DOHH2 (cell line): ENCODE measurements at regions not wholly inside any gene's neighbourhood (a gene's known extent, or its start where the extent isn't known, plus 50 kb on each side); places are given as distances from the start of the nearest gene placed in this dataset.

ENCODE experiments used
- H3F3A ChIP-seq: fragments of 200-600 bp; sonication (generic), shearing (Covaris generic); 2 replicates; pipeline ENCODE4 v1.6.0; 2016; ENCODE audit warnings: antibody characterized with exemption, mild to moderate bottlenecking; ENCODE audit not compliant: control insufficient read depth, insufficient read depth
- H3K27ac ChIP-seq: fragments of 200-600 bp; sonication (generic); 2 replicates; pipeline ENCODE4 v1.5.1; 2014; ENCODE audit warnings: low read depth, mild to moderate bottlenecking, low read length, moderate library complexity
- H3K27me3 ChIP-seq: fragments of 200-600 bp; sonication (generic); 2 replicates; pipeline ENCODE4 v1.6.1; 2014; ENCODE audit warnings: mild to moderate bottlenecking, low read length, mixed read lengths; ENCODE audit not compliant: control insufficient read depth
- H3K36me3 ChIP-seq: fragments of 200-600 bp; sonication (generic); 2 replicates; pipeline ENCODE4 v1.6.1; 2014; ENCODE audit warnings: mild to moderate bottlenecking, low read length, moderate library complexity, mixed read lengths; ENCODE audit not compliant: control insufficient read depth
- H3K4me1 ChIP-seq: fragments of 200-600 bp; sonication (generic); 2 replicates; pipeline ENCODE4 v1.6.1; 2014; ENCODE audit warnings: mild to moderate bottlenecking, low read length, mixed read lengths; ENCODE audit not compliant: control insufficient read depth
- H3K4me2 ChIP-seq: fragments of 200-600 bp; sonication (generic); 2 replicates; pipeline ENCODE4 v1.6.0; 2014; ENCODE audit warnings: mild to moderate bottlenecking, low read length, moderate library complexity
- H3K4me3 ChIP-seq: fragments of 200-600 bp; sonication (generic); 2 replicates; pipeline ENCODE4 v1.5.1; 2014; ENCODE audit warnings: mild to moderate bottlenecking, low read length, mixed read lengths
- H3K79me2 ChIP-seq: fragments of 200-600 bp; sonication (generic); 2 replicates; pipeline ENCODE4 v1.6.1; 2014; ENCODE audit warnings: mild to moderate bottlenecking, low read length, mixed read lengths; ENCODE audit not compliant: control insufficient read depth
- H3K9me2 ChIP-seq: fragments of 200-600 bp; sonication (generic); replicated peaks from 2 replicates; pipeline ENCODE4 v1.6.1; 2014; ENCODE audit warnings: mild to moderate bottlenecking, low read length, mixed read lengths; ENCODE audit not compliant: control insufficient read depth
- H3K9me3 ChIP-seq: fragments of 200-600 bp; sonication (generic); 2 replicates; pipeline ENCODE4 v1.6.1; 2014; ENCODE audit warnings: antibody characterized with exemption, low read length, mixed read lengths; ENCODE audit not compliant: control insufficient read depth, insufficient read depth
- H4K20me1 ChIP-seq: fragments of 200-600 bp; sonication (generic); 2 replicates; pipeline ENCODE4 v1.6.0; 2014; ENCODE audit warnings: low read depth, mild to moderate bottlenecking, antibody characterized with exemption, low read length, moderate library complexity; ENCODE audit not compliant: control insufficient read depth, insufficient read depth
- EZH2phosphoT487 ChIP-seq: fragments of 200-600 bp; sonication (generic); IDR thresholded peaks from 2 replicates; pipeline ENCODE4 v1.6.1; 2017; ENCODE audit warnings: borderline replicate concordance, mild to moderate bottlenecking, antibody characterized with exemption, low read length, moderate library complexity, mixed read lengths
- TF ChIP-seq, protein P1 (sequence below): fragments of 200-600 bp; sonication (generic); IDR thresholded peaks from one replicate; pipeline ENCODE4 v1.5.1; 2014; ENCODE audit warnings: antibody characterized with exemption, mild to moderate bottlenecking, low read depth, low read length; ENCODE audit not compliant: poor library complexity, severe bottlenecking

DNA sequence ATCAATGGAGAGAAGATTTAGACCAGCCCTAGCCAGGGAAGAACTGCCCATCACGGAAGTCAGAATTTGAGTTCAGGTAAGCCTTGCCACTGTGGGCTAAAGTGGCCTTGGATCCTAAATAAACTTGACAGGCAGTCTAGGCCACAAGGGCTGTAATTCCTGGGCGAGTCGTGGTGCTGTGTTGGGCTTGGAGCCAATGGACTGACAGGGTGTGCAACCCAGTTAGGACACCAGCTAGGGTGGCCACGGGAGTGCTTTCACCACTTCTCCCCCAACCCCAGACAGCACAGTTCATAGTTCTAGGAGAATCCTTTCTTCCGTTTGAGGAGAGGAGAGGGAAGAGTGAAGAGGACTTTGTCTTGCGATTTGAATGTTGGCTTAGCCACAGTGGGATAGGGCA is 422.4 kb downstream of the DOK5 start:
- H3K4me3 ChIP-seq = no peak overlapping the region
- H3K79me2 ChIP-seq = no peaks in the 10 kb centered on the region
- no peaks in the 10 kb centered on the region for H3K9me2 ChIP-seq
- no peak overlapping the region for H3K27ac ChIP-seq
- TF ChIP-seq EZH2phosphoT487 = no peak
- TF ChIP-seq, protein P1, sequence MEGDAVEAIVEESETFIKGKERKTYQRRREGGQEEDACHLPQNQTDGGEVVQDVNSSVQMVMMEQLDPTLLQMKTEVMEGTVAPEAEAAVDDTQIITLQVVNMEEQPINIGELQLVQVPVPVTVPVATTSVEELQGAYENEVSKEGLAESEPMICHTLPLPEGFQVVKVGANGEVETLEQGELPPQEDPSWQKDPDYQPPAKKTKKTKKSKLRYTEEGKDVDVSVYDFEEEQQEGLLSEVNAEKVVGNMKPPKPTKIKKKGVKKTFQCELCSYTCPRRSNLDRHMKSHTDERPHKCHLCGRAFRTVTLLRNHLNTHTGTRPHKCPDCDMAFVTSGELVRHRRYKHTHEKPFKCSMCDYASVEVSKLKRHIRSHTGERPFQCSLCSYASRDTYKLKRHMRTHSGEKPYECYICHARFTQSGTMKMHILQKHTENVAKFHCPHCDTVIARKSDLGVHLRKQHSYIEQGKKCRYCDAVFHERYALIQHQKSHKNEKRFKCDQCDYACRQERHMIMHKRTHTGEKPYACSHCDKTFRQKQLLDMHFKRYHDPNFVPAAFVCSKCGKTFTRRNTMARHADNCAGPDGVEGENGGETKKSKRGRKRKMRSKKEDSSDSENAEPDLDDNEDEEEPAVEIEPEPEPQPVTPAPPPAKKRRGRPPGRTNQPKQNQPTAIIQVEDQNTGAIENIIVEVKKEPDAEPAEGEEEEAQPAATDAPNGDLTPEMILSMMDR = no peak
- no peaks in the 10 kb centered on the region for H3K27me3 ChIP-seq
- H3K9me3 ChIP-seq = peaks cover 14% of the 10 kb centered on the region; the same call in 1 of the 2 replicates
- H3K36me3 ChIP-seq = no peaks in the 10 kb centered on the region
- H4K20me1 ChIP-seq = no peaks in the 10 kb centered on the region
- no peaks in the 10 kb centered on the region for H3K4me1 ChIP-seq
- no peaks in the 10 kb centered on the region for H3F3A ChIP-seq
- no peak overlapping the region for H3K4me2 ChIP-seq

DNA sequence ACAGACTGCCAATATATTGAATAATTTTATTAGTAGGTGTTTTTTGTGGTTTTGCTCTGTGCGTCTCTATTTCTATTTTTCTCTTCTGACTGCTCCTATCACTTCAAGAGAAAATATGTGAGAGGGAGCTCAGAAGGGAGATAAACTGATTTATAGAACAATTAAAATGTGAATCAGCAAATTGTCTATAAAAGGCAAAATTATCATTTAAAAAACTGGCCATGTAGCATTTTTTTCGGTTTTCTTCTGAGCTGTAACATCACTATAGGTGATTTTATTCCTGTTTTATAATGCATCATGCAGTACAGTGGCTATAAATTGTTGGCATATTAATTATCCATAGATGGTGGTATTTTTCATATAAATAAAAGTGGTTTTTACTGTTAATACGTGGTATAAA is 416.5 kb downstream of the DOK5 start:
- no peaks in the 10 kb centered on the region for H3K9me2 ChIP-seq
- no peak overlapping the region for H3K4me3 ChIP-seq
- no peaks in the 10 kb centered on the region for H3K36me3 ChIP-seq
- no peaks in the 10 kb centered on the region for H3K27me3 ChIP-seq
- no peaks in the 10 kb centered on the region for H3K4me1 ChIP-seq
- H3F3A ChIP-seq = no peaks in the 10 kb centered on the region
- no peak overlapping the region for H3K4me2 ChIP-seq
- no peak overlapping the region for H3K27ac ChIP-seq
- H4K20me1 ChIP-seq = no peaks in the 10 kb centered on the region
- no peak for TF ChIP-seq EZH2phosphoT487
- TF ChIP-seq, protein P1 = no peak
- no peaks in the 10 kb centered on the region for H3K79me2 ChIP-seq
- no peaks in the 10 kb centered on the region for H3K9me3 ChIP-seq

DNA sequence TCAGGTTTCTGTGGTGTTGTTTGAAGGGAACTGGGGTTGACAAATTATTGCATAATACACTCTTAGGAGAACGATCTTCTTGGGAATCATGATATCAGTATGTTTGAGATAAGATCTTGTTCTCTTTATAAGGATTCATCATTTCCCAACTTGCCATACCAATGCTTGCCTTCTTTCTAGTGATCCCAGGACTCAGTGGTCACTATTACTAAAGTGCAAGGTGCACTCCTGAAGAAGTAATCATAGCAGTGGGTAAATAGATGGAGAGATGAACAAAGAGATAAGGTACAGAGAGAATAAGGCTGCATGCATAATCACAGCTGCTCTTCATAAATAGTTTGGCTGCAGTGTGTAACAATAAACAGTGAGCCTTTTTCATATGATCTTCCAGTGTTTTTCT is 404.0 kb downstream of the DOK5 start:
- H3K4me3 ChIP-seq = no peak overlapping the region
- H3K9me3 ChIP-seq = no peaks in the 10 kb centered on the region
- H3K27me3 ChIP-seq = no peaks in the 10 kb centered on the region
- no peaks in the 10 kb centered on the region for H3K36me3 ChIP-seq
- no peak overlapping the region for H3K4me2 ChIP-seq
- no peak for TF ChIP-seq EZH2phosphoT487
- TF ChIP-seq, protein P1 = no peak
- no peak overlapping the region for H3K27ac ChIP-seq
- no peaks in the 10 kb centered on the region for H3K9me2 ChIP-seq
- no peaks in the 10 kb centered on the region for H3K79me2 ChIP-seq
- H3K4me1 ChIP-seq = no peaks in the 10 kb centered on the region
- no peaks in the 10 kb centered on the region for H4K20me1 ChIP-seq
- no peaks in the 10 kb centered on the region for H3F3A ChIP-seq

DNA sequence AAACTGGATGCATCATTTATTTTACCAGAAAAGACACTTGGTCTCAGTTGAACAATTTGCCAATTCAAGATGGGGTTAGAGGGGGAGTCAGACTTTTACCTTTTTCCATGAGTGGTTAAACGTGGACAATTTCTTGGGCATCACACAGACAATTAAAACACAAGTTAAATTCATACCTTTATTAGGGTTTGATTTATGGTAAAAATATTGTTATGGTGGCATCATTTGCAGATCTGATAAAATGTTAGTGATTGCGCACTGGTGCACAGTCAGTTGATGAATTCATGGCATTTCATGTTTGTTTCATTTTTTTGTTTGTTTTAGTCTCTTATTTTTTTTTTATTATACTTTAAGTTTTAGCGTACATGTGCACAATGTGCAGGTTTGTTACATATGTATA is 399.9 kb downstream of the DOK5 start:
- no peak overlapping the region for H3K4me2 ChIP-seq
- no peak overlapping the region for H3K27ac ChIP-seq
- H3K36me3 ChIP-seq = no peaks in the 10 kb centered on the region
- no peaks in the 10 kb centered on the region for H3K27me3 ChIP-seq
- H3K79me2 ChIP-seq = no peaks in the 10 kb centered on the region
- no peaks in the 10 kb centered on the region for H3K9me3 ChIP-seq
- H3K4me3 ChIP-seq = no peak overlapping the region
- no peaks in the 10 kb centered on the region for H4K20me1 ChIP-seq
- H3K4me1 ChIP-seq = no peaks in the 10 kb centered on the region
- no peak for TF ChIP-seq EZH2phosphoT487
- TF ChIP-seq, protein P1 = no peak
- H3K9me2 ChIP-seq = no peaks in the 10 kb centered on the region
- no peaks in the 10 kb centered on the region for H3F3A ChIP-seq
